OCI-LY7 (cell line): ENCODE measurements at regions not wholly inside any gene's neighbourhood (a gene's known extent, or its start where the extent isn't known, plus 50 kb on each side); places are given as distances from the start of the nearest gene placed in this dataset.

Experiments
- BruUV-seq: library from RNA; stranded (reverse); fragments of 400-500 nt; replicated peaks from 2 replicates; lab custom pipeline; 2021; lab: Mats Ljungman, UMichigan
- CTCF ChIA-PET: fragments of 300-600 bp; sonication (Branson Sonifier 250); formaldehyde crosslinking; loops from one replicate; lab custom pipeline; 2022; ENCODE audit warnings: antibody characterized with exemption; ENCODE audit not compliant: unreplicated experiment; lab: Charles Lee
- POLR2A ChIA-PET: fragments of 300-600 bp; sonication (Branson Sonifier 250); formaldehyde crosslinking; loops from one replicate; lab custom pipeline; 2022; ENCODE audit warnings: antibody characterized with exemption; lab: Charles Lee
- DNase-seq: peaks from one replicate; pipeline ENCODE4 v3.0.0-alpha.2; 2015; ENCODE audit warnings: low spot score
- H2AFZ ChIP-seq: fragments of 200-600 bp; sonication (generic), shearing (Covaris generic); 2 replicates; pipeline ENCODE4 v1.6.1; 2014; ENCODE audit warnings: mild to moderate bottlenecking, antibody characterized with exemption, low read length, moderate library complexity
- H3K27ac ChIP-seq: fragments of 200-600 bp; sonication (generic); 2 replicates; pipeline ENCODE4 v1.5.1; 2014; ENCODE audit warnings: mixed run types, low read depth, mild to moderate bottlenecking, moderate library complexity, low read length, inconsistent platforms; ENCODE audit not compliant: poor library complexity, severe bottlenecking
- H3K36me3 ChIP-seq: fragments of 200-600 bp; sonication (generic); 2 replicates; pipeline ENCODE4 v1.6.1; 2014; ENCODE audit warnings: mild to moderate bottlenecking, antibody characterized with exemption, low read length, moderate library complexity, mixed read lengths; ENCODE audit not compliant: insufficient read depth
- H3K4me1 ChIP-seq: fragments of 200-600 bp; sonication (generic); 2 replicates; pipeline ENCODE4 v1.5.1; 2014; ENCODE audit warnings: mild to moderate bottlenecking, low read length; ENCODE audit not compliant: insufficient read depth, poor library complexity, severe bottlenecking
- H3K4me2 ChIP-seq: fragments of 200-600 bp; sonication (generic); 2 replicates; pipeline ENCODE4 v1.6.1; 2014; ENCODE audit warnings: mild to moderate bottlenecking, low read length
- H3K4me3 ChIP-seq: fragments of 200-600 bp; sonication (generic); 2 replicates; pipeline ENCODE4 v1.5.1; 2014; ENCODE audit warnings: mild to moderate bottlenecking, low read depth, low read length; ENCODE audit not compliant: poor library complexity, severe bottlenecking
- H3K79me2 ChIP-seq: fragments of 200-600 bp; sonication (generic); 2 replicates; pipeline ENCODE4 v1.6.1; 2016; ENCODE audit warnings: low read depth, mild to moderate bottlenecking, low read length, moderate library complexity, mixed read lengths; ENCODE audit not compliant: insufficient read depth
- H3K9me2 ChIP-seq: fragments of 200-600 bp; sonication (generic); 2 replicates; pipeline ENCODE4 v1.6.1; 2016; ENCODE audit warnings: mild to moderate bottlenecking, low read length, mixed read lengths; ENCODE audit not compliant: insufficient read depth
- H3K9me3 ChIP-seq: fragments of 200-600 bp; sonication (generic); 2 replicates; pipeline ENCODE4 v1.6.1; 2014; ENCODE audit warnings: mild to moderate bottlenecking, mixed run types, low read length, mixed read lengths
- H4K20me1 ChIP-seq: fragments of 200-600 bp; sonication (generic); 2 replicates; pipeline ENCODE4 v1.6.1; 2014; ENCODE audit warnings: mild to moderate bottlenecking, antibody characterized with exemption, low read length, moderate library complexity, mixed read lengths; ENCODE audit not compliant: insufficient read depth
- EZH2phosphoT487 ChIP-seq: fragments of 200-600 bp; sonication (generic); IDR thresholded peaks from 2 replicates; pipeline ENCODE4 v1.6.1; 2018; ENCODE audit warnings: low read depth, borderline replicate concordance, mild to moderate bottlenecking, mixed run types, antibody characterized with exemption, low read length, moderate library complexity, mixed read lengths
- intact Hi-C: fragments of 100-400 bp; cut with micrococcal nuclease; formaldehyde crosslinking; loops from one replicate; pipeline ENCODE4 v1.10.0; 2022; ENCODE audit not compliant: unreplicated experiment
- TF ChIP-seq, protein P1 (sequence below): fragments of 200-600 bp; sonication (generic); conservative IDR thresholded peaks from 2 replicates; pipeline ENCODE4 v1.5.1; 2014; ENCODE audit warnings: mild to moderate bottlenecking, antibody characterized with exemption, low read length, moderate library complexity, mixed read lengths

DNA sequence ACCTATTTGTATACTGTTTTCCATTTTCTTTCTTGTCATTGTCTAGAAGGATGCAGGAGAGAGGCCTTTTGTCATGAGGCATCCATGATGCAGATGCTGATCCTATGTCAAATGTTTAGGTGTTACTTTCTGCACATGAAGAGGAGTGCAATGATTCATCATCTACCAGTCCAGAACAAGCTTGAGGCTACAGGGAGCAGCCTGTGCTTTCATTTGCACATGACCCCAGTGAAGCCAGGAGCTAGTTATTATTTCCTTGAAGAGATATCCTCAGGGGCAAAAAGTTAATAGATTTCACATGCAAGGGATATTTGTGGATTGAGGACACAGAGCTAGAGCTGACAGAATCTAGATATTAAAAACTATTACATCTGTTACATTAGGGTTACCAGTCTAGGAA lies 204.4 kb upstream of the TGFBR2 start:
- no TSS peak for BruUV-seq
- TF ChIP-seq, protein P1, sequence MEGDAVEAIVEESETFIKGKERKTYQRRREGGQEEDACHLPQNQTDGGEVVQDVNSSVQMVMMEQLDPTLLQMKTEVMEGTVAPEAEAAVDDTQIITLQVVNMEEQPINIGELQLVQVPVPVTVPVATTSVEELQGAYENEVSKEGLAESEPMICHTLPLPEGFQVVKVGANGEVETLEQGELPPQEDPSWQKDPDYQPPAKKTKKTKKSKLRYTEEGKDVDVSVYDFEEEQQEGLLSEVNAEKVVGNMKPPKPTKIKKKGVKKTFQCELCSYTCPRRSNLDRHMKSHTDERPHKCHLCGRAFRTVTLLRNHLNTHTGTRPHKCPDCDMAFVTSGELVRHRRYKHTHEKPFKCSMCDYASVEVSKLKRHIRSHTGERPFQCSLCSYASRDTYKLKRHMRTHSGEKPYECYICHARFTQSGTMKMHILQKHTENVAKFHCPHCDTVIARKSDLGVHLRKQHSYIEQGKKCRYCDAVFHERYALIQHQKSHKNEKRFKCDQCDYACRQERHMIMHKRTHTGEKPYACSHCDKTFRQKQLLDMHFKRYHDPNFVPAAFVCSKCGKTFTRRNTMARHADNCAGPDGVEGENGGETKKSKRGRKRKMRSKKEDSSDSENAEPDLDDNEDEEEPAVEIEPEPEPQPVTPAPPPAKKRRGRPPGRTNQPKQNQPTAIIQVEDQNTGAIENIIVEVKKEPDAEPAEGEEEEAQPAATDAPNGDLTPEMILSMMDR: no peak
- TF ChIP-seq EZH2phosphoT487: no peak

DNA sequence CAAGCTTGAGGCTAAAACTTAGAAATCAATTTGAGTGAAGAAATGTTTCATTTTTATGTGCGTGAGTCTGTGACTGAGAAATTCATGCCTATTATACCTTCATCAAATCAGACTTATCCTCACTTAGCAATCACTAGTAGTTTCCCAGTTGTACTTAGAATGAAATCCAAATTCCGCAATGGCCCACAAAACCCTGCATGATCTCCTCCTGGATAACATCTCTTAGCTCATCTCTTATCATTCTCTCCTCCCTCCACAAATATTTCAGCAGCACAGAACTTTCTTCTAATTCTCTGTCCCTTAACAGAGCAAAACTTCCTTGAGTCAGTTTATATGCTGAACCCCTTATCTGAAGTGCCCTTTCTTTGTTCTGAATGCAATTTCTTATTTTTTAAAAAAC lies 198.8 kb upstream of the TGFBR2 start:
- intact Hi-C loops: no loop called here
- no peak for DNase-seq
- no peaks in the 10 kb centered on the region for H3K36me3 ChIP-seq

More for the DNA sequence above, 204.4 kb upstream of the TGFBR2 start:
- intact Hi-C loops: no loop called here
- no peak overlapping the region for H3K27ac ChIP-seq
- no peaks in the 10 kb centered on the region for H4K20me1 ChIP-seq
- no peaks in the 10 kb centered on the region for H3K79me2 ChIP-seq
- no peaks in the 10 kb centered on the region for H3K4me1 ChIP-seq
- POLR2A ChIA-PET: interaction anchor here (0.5 kb wide), 1 partner anchor 160 kb away, joined by 3 read pairs; no protein-coding TSS in a partner anchor
- no peaks in the 10 kb centered on the region for H3K9me2 ChIP-seq
- H3K4me3 ChIP-seq: no peak overlapping the region
- H3K36me3 ChIP-seq: no peaks in the 10 kb centered on the region
- H2AFZ ChIP-seq: no peak overlapping the region
- DNase-seq: no peak
- CTCF ChIA-PET: no interaction called here
- no peaks in the 10 kb centered on the region for H3K9me3 ChIP-seq
- no peak overlapping the region for H3K4me2 ChIP-seq

DNA sequence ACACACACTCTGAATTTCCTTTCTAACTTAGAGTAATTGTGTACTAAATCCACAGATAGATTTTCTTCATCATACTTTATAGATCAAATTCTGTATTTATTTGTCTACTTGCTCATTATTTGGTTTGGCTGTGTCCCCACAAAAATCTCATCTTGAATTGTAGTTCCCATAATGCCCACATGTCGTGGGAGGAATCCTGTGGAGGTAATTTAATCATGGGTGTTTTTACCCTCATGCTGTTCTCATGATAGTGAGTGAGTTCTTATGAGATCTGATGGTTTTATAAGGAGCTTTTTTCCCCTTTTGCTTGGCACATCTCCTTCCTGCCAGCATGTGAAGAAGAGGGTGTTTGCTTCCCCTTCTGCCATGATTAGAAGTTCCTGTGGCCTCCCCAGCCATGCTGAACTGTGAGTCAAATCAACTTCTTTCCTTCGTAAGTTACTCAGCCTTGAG lies 198.3 kb upstream of the TGFBR2 start:
- BruUV-seq: no TSS peak
- CTCF ChIA-PET: no interaction called here
- Histone ChIP-seq H3K9me2 (no peaks in the 10 kb centered on the region), H3K27ac (no peak overlapping the region), H3K4me2 (no peak overlapping the region), H3K4me1 (no peaks in the 10 kb centered on the region), H3K9me3 (no peaks in the 10 kb centered on the region), H3K36me3 (no peaks in the 10 kb centered on the region), H4K20me1 (no peaks in the 10 kb centered on the region), H3K4me3 (no peak overlapping the region), H3K79me2 (no peaks in the 10 kb centered on the region), H2AFZ (no peak overlapping the region)
- TF ChIP-seq, protein P1: no peak
- no peak for TF ChIP-seq EZH2phosphoT487
- POLR2A ChIA-PET: no interaction called here
- no peak for DNase-seq
- intact Hi-C loops: no loop called here

More for the DNA sequence above, 198.8 kb upstream of the TGFBR2 start:
- CTCF ChIA-PET: no interaction called here
- POLR2A ChIA-PET: no interaction called here
- H3K4me1 ChIP-seq: no peaks in the 10 kb centered on the region
- no peak overlapping the region for H3K27ac ChIP-seq
- no peaks in the 10 kb centered on the region for H3K9me2 ChIP-seq
- no TSS peak for BruUV-seq
- TF ChIP-seq, protein P1: no peak
- no peak for TF ChIP-seq EZH2phosphoT487
- H3K4me3 ChIP-seq: no peak overlapping the region
- H4K20me1 ChIP-seq: no peaks in the 10 kb centered on the region
- H2AFZ ChIP-seq: no peak overlapping the region
- no peaks in the 10 kb centered on the region for H3K9me3 ChIP-seq
- H3K79me2 ChIP-seq: no peaks in the 10 kb centered on the region
- H3K4me2 ChIP-seq: no peak overlapping the region
